Kidney epithelial cell (primary cell): ENCODE measurements at regions not wholly inside any gene's neighbourhood (a gene's known extent, or its start where the extent isn't known, plus 50 kb on each side); places are given as distances from the start of the nearest gene placed in this dataset.

Experiments
- DNase-seq: peaks from one replicate; pipeline ENCODE4 v3.0.0-alpha.2; 2010; ENCODE audit warnings: low read depth
- H3K27me3 ChIP-seq: 2 replicates; pipeline ENCODE4 v1.6.0; 2011; ENCODE audit warnings: low read length; ENCODE audit not compliant: control insufficient read depth, insufficient read depth
- H3K36me3 ChIP-seq: 2 replicates; pipeline ENCODE4 v1.5.1; 2011; ENCODE audit warnings: low read length; ENCODE audit not compliant: control insufficient read depth, insufficient read depth
- H3K4me3 ChIP-seq: 2 replicates; pipeline ENCODE4 v1.5.1; 2011; ENCODE audit warnings: low read depth, mild to moderate bottlenecking, control low read depth, low read length
- CTCF ChIP-seq: IDR thresholded peaks from 2 replicates; pipeline ENCODE4 v1.5.1; 2011; ENCODE audit warnings: mild to moderate bottlenecking, moderate library complexity, low read length, control low read depth, inconsistent platforms; ENCODE audit not compliant: insufficient read depth, poor library complexity, severe bottlenecking

DNA sequence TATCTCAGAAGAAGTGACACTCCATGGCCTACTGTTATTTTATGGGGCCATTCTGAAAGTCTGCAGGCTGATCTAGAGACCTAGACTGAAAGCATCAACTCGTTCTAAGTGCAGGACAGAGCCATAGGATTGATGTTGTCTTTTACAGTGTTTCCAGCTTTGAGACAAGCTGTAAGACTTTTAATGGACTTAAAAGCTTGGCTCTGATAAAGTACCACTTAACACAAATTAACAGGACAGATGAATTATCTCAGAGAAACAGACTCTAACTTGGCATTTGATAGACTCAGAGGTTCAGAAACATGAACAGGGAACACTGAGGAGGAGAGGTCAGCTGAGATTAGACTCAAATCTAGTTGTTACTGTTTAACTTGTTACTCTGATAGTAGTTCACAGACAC, 203.2 kb downstream of the TLR4 start:
- no peaks in the 10 kb centered on the region for H3K36me3 ChIP-seq
- H3K27me3 ChIP-seq, result no peaks in the 10 kb centered on the region
- H3K4me3 ChIP-seq, result no peak overlapping the region
- no peak for DNase-seq
- TF ChIP-seq CTCF, result no peak

DNA sequence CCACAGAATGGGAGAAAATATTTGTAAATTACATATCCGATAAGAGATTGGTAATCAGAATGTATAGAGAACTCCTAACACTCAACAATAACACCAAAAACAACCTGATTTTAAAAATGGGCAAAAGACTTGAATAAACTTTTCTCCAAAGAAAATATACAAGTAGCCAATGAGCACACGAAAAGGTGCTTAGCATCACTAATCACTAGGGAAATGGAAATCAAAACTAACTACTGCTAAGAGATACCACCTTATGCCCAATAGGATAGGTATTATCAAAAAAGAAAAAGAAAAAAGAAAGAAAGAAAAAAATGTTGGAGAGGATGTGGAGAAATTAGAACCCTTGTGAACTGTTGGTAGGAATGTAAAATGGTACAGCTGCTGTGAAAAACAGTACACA, 212.1 kb downstream of the TLR4 start:
- TF ChIP-seq CTCF, result no peak
- no peaks in the 10 kb centered on the region for H3K36me3 ChIP-seq
- H3K4me3 ChIP-seq, result no peak overlapping the region
- DNase-seq, result no peak
- H3K27me3 ChIP-seq, result no peaks in the 10 kb centered on the region

GRCh38 chr9:117917873-117918272, 213.7 kb downstream of the TLR4 start:
- no peak for DNase-seq
- Histone ChIP-seq H3K27me3 (no peaks in the 10 kb centered on the region), H3K4me3 (no peak overlapping the region), H3K36me3 (no peaks in the 10 kb centered on the region)
- no peak for TF ChIP-seq CTCF

DNA sequence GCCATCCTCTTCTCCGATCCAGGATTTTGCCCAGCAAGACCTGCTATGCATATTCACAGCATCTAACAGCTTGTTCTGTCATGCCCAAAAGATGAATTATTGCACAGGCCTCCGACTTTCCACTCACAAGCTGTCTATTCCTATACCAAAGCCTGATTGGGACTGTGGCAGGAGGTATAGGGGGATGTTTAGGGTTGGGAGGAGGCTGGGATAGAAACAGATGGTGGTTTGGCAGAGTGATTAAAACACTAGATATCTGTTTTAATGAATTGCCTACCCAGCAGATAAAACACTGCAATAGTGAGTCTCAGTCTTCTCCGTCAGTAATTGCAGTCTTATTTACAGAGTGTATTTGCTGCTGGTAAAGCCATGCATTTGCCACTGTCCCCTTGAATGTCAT, 215.3 kb downstream of the TLR4 start:
- no peak overlapping the region for H3K4me3 ChIP-seq
- no peak for DNase-seq
- no peak for TF ChIP-seq CTCF
- no peaks in the 10 kb centered on the region for H3K27me3 ChIP-seq
- no peaks in the 10 kb centered on the region for H3K36me3 ChIP-seq

DNA sequence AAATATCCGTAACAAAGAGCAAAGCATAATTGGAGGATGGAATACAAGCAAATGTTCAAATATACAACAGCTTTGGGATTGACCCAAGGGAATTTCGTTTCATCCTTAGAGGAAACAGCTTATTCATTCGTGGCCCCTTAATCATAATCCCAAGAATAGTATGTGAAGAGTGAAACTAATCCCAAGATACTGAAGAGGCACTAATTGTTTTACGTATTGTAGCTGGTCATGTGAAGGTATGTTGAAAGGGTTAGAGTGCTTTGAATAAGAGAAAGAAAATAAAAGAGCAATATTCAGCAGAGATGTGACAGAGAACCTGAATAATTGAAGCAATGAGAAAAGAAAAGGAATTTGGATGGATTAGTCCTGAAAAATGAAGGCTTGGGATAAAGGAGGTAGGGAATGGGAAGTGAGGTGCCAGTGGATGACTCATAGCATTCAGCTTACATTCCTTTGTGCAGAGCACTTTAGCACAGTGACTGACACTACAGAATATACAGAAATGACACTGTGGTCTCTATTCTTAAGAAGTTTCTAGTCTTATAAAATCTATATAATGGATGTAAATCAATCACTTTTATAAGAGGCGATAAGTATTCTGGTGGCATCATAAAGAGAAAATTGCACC, 221.9 kb downstream of the TLR4 start:
- Histone ChIP-seq H3K4me3 (no peak overlapping the region), H3K36me3 (no peaks in the 10 kb centered on the region), H3K27me3 (no peaks in the 10 kb centered on the region)
- peak; percentile 12 for DNase-seq
- no peak for TF ChIP-seq CTCF

DNA sequence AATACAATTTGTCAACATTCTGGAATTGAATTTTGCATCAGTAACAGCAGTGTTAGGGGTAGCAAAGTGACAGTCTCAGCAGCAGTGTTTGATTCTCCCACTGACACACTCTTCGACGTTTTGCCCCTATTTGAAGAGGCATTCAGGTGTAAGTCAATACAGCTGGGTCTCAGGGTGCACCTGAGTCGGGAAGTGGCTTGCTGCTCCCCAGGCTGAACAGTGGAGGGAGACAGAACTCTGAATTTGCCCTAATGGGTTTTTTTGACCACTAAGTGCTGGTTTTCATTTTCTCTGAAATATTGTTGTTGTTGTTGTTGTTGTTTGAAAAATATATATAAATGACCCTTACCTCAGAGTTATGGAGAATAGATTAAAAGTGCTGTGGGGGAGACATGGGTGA, 223.2 kb downstream of the TLR4 start:
- no peak overlapping the region for H3K4me3 ChIP-seq
- H3K27me3 ChIP-seq, result no peaks in the 10 kb centered on the region
- no peaks in the 10 kb centered on the region for H3K36me3 ChIP-seq
- TF ChIP-seq CTCF, result no peak
- no peak for DNase-seq
